ENCODE measurements at regions not wholly inside any gene's neighbourhood (a gene's known extent, or its start where the extent isn't known, plus 50 kb on each side); places are given as distances from the start of the nearest gene placed in this dataset.
"Not testable (repeated sequence)": the region's sequence is repeated elsewhere in the genome, so short reads cannot be mapped to it uniquely, and the experiment has no call there.

GRCh38 chr13:80074811-80075210, 266.1 kb downstream of the SPRY2 start:
- H3K27ac ChIP-seq: no peak overlapping the region
- TF ChIP-seq CTCF (conservative IDR thresholded peaks at IDR 0.05): no peak

GRCh38 chr13:80074143-80074752, 266.7 kb downstream of the SPRY2 start:
- H3K27ac ChIP-seq: no peak overlapping the region
- TF ChIP-seq CTCF (conservative IDR thresholded peaks at IDR 0.05): no peak

- no peak for TF ChIP-seq CTCF (conservative IDR thresholded peaks at IDR 0.05)
- no peak overlapping the region for H3K27ac ChIP-seq
Observed at GRCh38 chr13:80072231-80072630, 268.7 kb downstream of the SPRY2 start.

- TF ChIP-seq CTCF (conservative IDR thresholded peaks at IDR 0.05): no peak
Observed at GRCh38 chr13:80070024-80070703, 270.8 kb downstream of the SPRY2 start.

GRCh38 chr13:80069374-80069773, 271.6 kb downstream of the SPRY2 start:
- no peak overlapping the region for H3K27ac ChIP-seq
- TF ChIP-seq CTCF (conservative IDR thresholded peaks at IDR 0.05): no peak

More at GRCh38 chr13:80070024-80070703, 270.8 kb downstream of the SPRY2 start:
- H3K27ac ChIP-seq: no peak overlapping the region

- no peak for TF ChIP-seq CTCF (conservative IDR thresholded peaks at IDR 0.05)
- no peak overlapping the region for H3K27ac ChIP-seq
Observed at GRCh38 chr13:80065996-80066395, 274.9 kb downstream of the SPRY2 start.

- H3K27ac ChIP-seq: not testable (repeated sequence)
Observed at GRCh38 chr13:80062416-80062815, 278.5 kb downstream of the SPRY2 start.

- no peak for TF ChIP-seq CTCF (conservative IDR thresholded peaks at IDR 0.05)
- no peak overlapping the region for H3K27ac ChIP-seq
Observed at GRCh38 chr13:80059789-80060188, 281.1 kb downstream of the SPRY2 start.
